ENCODE measurements at regions not wholly inside any gene's neighbourhood (a gene's known extent, or its start where the extent isn't known, plus 50 kb on each side); places are given as distances from the start of the nearest gene placed in this dataset.

GRCh38 chr20:60570481-60571277 is 612.5 kb downstream of the CDH26 start:
- Histone ChIP-seq H3K27ac (no peak overlapping the region), H3K27me3 (peaks cover 8% of the 10 kb centered on the region), H3K4me1 (ENCODE audit: control insufficient read depth in 1 of 2, insufficient read depth in 1 of 2, low read depth in 1 of 2, low read length in 1 of 2) (no peaks in the 10 kb centered on the region), H3K9me3 (no peaks in the 10 kb centered on the region), H3K4me3 (ENCODE audit: low read depth in 1 of 2, low read length in 1 of 2) (no peak overlapping the region), H3K36me3 (no peaks in the 10 kb centered on the region)
- TF ChIP-seq, protein P1, sequence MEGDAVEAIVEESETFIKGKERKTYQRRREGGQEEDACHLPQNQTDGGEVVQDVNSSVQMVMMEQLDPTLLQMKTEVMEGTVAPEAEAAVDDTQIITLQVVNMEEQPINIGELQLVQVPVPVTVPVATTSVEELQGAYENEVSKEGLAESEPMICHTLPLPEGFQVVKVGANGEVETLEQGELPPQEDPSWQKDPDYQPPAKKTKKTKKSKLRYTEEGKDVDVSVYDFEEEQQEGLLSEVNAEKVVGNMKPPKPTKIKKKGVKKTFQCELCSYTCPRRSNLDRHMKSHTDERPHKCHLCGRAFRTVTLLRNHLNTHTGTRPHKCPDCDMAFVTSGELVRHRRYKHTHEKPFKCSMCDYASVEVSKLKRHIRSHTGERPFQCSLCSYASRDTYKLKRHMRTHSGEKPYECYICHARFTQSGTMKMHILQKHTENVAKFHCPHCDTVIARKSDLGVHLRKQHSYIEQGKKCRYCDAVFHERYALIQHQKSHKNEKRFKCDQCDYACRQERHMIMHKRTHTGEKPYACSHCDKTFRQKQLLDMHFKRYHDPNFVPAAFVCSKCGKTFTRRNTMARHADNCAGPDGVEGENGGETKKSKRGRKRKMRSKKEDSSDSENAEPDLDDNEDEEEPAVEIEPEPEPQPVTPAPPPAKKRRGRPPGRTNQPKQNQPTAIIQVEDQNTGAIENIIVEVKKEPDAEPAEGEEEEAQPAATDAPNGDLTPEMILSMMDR (IDR thresholded peaks at IDR 0.05): no peak

DNA sequence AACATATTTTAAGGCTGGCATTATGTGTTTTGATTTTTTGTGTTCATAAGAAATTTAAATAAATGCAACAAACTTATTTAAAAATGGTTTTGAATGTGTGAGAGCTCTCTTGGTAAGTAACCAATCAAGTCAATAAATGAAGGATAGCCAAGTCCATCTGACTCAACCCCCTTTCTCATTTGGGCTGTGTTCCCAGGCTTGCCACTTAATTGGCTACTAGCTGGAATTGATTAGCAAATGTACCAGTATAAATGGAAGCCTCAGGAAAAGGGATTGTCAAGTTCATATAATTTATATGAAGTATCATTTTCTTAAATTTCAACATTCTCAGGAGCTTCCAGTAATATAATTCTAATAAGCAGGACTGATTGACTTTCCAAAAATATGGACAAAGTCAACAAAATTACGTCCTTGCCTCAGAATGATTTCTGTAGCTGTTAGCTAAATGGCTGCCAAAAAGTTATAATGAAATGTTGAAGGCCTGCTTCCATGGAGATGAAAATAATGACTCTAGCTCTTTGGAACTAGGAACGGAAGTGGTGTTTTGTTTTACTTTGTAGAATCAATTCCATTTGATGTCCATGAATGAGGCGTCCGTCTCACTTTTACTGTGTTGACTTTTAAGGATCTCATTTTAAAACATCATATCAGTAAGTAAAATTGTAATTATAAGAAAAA is 614.9 kb downstream of the CDH26 start:
- no peak overlapping the region for H3K4me3 ChIP-seq (ENCODE audit: low read depth in 1 of 2, low read length in 1 of 2)
- TF ChIP-seq, protein P1 (IDR thresholded peaks at IDR 0.05): no peak
- no peaks in the 10 kb centered on the region for H3K36me3 ChIP-seq
- no peaks in the 10 kb centered on the region for H3K4me1 ChIP-seq (ENCODE audit: control insufficient read depth in 1 of 2, insufficient read depth in 1 of 2, low read depth in 1 of 2, low read length in 1 of 2)
- H3K27me3 ChIP-seq: peaks cover 9% of the 10 kb centered on the region
- no peak overlapping the region for H3K27ac ChIP-seq
- no peaks in the 10 kb centered on the region for H3K9me3 ChIP-seq

DNA sequence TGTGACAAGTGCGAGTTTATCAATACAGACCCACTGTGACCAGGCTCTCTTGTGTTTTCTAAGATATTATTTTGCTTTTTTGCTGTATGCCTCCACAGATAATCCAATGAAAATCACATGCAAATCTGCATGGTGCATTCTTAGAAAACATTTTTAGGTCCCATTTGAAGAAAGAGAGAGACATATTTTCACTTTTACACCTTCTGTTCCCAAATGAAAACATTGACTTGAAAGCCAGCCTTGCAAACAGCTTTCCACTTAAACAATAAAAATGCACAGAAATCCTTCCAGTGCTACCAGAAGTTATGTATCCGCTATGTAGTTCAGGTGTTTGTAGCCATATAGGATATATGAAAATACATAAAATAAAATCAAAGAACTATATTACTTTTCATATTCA is 618.0 kb downstream of the CDH26 start:
- Histone ChIP-seq H3K4me3 (ENCODE audit: low read depth in 1 of 2, low read length in 1 of 2) (no peak overlapping the region), H3K36me3 (no peaks in the 10 kb centered on the region), H3K27me3 (peaks cover 9% of the 10 kb centered on the region), H3K27ac (no peak overlapping the region), H3K9me3 (no peaks in the 10 kb centered on the region), H3K4me1 (ENCODE audit: control insufficient read depth in 1 of 2, insufficient read depth in 1 of 2, low read depth in 1 of 2, low read length in 1 of 2) (no peaks in the 10 kb centered on the region)
- TF ChIP-seq, protein P1 (IDR thresholded peaks at IDR 0.05): no peak

- Histone ChIP-seq H3K27me3 (peaks cover 21% of the 10 kb centered on the region), H3K27ac (no peak overlapping the region), H3K4me3 (ENCODE audit: low read depth in 1 of 2, low read length in 1 of 2) (no peak overlapping the region), H3K36me3 (no peaks in the 10 kb centered on the region), H3K9me3 (no peaks in the 10 kb centered on the region), H3K4me1 (ENCODE audit: control insufficient read depth in 1 of 2, insufficient read depth in 1 of 2, low read depth in 1 of 2, low read length in 1 of 2) (no peaks in the 10 kb centered on the region)
- TF ChIP-seq, protein P1 (IDR thresholded peaks at IDR 0.05): no peak
Observed at GRCh38 chr20:60579941-60580515, 621.8 kb downstream of the CDH26 start.

GRCh38 chr20:60581606-60582115 is 623.4 kb downstream of the CDH26 start:
- no peak overlapping the region for H3K27ac ChIP-seq
- H3K27me3 ChIP-seq: peaks cover 21% of the 10 kb centered on the region
- H3K9me3 ChIP-seq: no peaks in the 10 kb centered on the region
- no peak overlapping the region for H3K4me3 ChIP-seq (ENCODE audit: low read depth in 1 of 2, low read length in 1 of 2)
- H3K36me3 ChIP-seq: no peaks in the 10 kb centered on the region
- no peaks in the 10 kb centered on the region for H3K4me1 ChIP-seq (ENCODE audit: control insufficient read depth in 1 of 2, insufficient read depth in 1 of 2, low read depth in 1 of 2, low read length in 1 of 2)
- TF ChIP-seq, protein P1 (IDR thresholded peaks at IDR 0.05): no peak
